HCT116 (cell line): ENCODE measurements at regions not wholly inside any gene's neighbourhood (a gene's known extent, or its start where the extent isn't known, plus 50 kb on each side); places are given as distances from the start of the nearest gene placed in this dataset.

Experiments used
- ATAC-seq: fragments of 200-7000 bp; cut with Tn5 transposase; 2 replicates; pipeline ENCODE4 v1.9.1; 2020; ENCODE audit warnings: mild to moderate bottlenecking, moderate library complexity
- BruUV-seq: library from RNA; stranded (reverse); fragments of 400-500 nt; replicated peaks from 2 replicates; lab custom pipeline; 2021; lab: Mats Ljungman, UMichigan
- CTCF ChIA-PET: fragments of 300-600 bp; sonication (Branson Sonifier 250); formaldehyde crosslinking; loops from one replicate; lab custom pipeline; 2021; ENCODE audit warnings: antibody characterized with exemption; lab: Charles Lee
- POLR2A ChIA-PET: fragments of 300-600, 350-600 bp; sonication (Branson Sonifier 250); formaldehyde crosslinking; loops from one replicate; lab custom pipeline; 2021; ENCODE audit warnings: antibody characterized with exemption; lab: Charles Lee
- RAD21 ChIA-PET, 2 experiments: fragments of 300-600 bp; sonication (Branson Sonifier 250); formaldehyde crosslinking; loops; one replicate each; lab custom pipeline; 2023; ENCODE audit warnings: low total read pairs in 2 of 2; ENCODE audit not compliant: uncharacterized antibody in 2 of 2, unreplicated experiment in 2 of 2, low non-redundant PET in 1 of 2; lab: Charles Lee
- DNase-seq: peaks from one replicate; pipeline ENCODE4 v3.0.0-alpha.2; 2010; ENCODE audit warnings: low read depth, low spot score
- H2AFZ ChIP-seq: fragments of 200-600 bp; shearing (Covaris generic), sonication (generic); 2 replicates; pipeline ENCODE4 v1.6.1; 2017; ENCODE audit warnings: low read depth, mixed run types, mixed read lengths, antibody characterized with exemption, low read length; ENCODE audit not compliant: poor library complexity, severe bottlenecking
- H3K27ac ChIP-seq: 2 replicates; pipeline ENCODE4 v1.5.1; 2012; ENCODE audit warnings: low read depth, low read length
- H3K27me3 ChIP-seq: fragments of 200-600 bp; sonication (generic); 2 replicates; pipeline ENCODE4 v1.6.1; 2016; ENCODE audit warnings: mixed run types, low read length, mixed read lengths; ENCODE audit not compliant: insufficient read depth
- H3K36me3 ChIP-seq, 2 experiments: fragments of 200-500 bp in 1 of 2; fragments of 200-600 bp in 1 of 2; sonication (Bioruptor generic) in 1 of 2; sonication (generic) in 1 of 2; 2 replicates each; pipeline versions ENCODE4 v1.5.1 to v1.6.1; 2014 to 2016; ENCODE audit warnings: low read length in 2 of 2, inconsistent platforms in 1 of 2, mixed read lengths in 1 of 2, mixed run types in 1 of 2; ENCODE audit not compliant: insufficient read depth in 2 of 2, control insufficient read depth in 1 of 2
- H3K4me1 ChIP-seq, 2 experiments: fragments of 200-600 bp in 1 of 2; sonication (generic) in 1 of 2; 2 replicates each; pipeline versions ENCODE4 v1.5.1 to v1.6.1; 2012 to 2017; ENCODE audit warnings: low read length in 2 of 2, inconsistent platforms in 1 of 2, mild to moderate bottlenecking in 1 of 2, mixed read lengths in 1 of 2, mixed run types in 1 of 2, moderate library complexity in 1 of 2; ENCODE audit not compliant: insufficient read depth in 2 of 2, control insufficient read depth in 1 of 2
- H3K4me2 ChIP-seq: fragments of 200-600 bp; sonication (generic); 2 replicates; pipeline ENCODE4 v1.6.1; 2017; ENCODE audit warnings: mixed run types, low read length, mixed read lengths
- H3K4me3 ChIP-seq, 2 experiments: fragments of 200-600 bp in 1 of 2; sonication (generic) in 1 of 2; replicated peaks in 1 of 2; 2 replicates each; pipeline ENCODE4 v1.5.1; 2011 to 2016; ENCODE audit warnings: low read length in 2 of 2, control low read depth in 1 of 2, low read depth in 1 of 2, mild to moderate bottlenecking in 1 of 2, mixed read lengths in 1 of 2, mixed run types in 1 of 2
- H3K79me2 ChIP-seq: fragments of 200-600 bp; sonication (generic); 2 replicates; pipeline ENCODE4 v1.6.1; 2017; ENCODE audit warnings: mild to moderate bottlenecking, mixed run types, low read length, moderate library complexity, mixed read lengths; ENCODE audit not compliant: insufficient read depth
- H3K9ac ChIP-seq: fragments of 200-600 bp; sonication (generic); 2 replicates; pipeline ENCODE4 v1.6.1; 2016; ENCODE audit warnings: low read length, mixed read lengths
- H3K9me2 ChIP-seq: fragments of 200-600 bp; sonication (generic), shearing (Covaris generic); 2 replicates; pipeline ENCODE4 v1.6.1; 2017; ENCODE audit warnings: mixed run types, mild to moderate bottlenecking, moderate library complexity; ENCODE audit not compliant: insufficient read depth
- H3K9me3 ChIP-seq, 2 experiments: fragments of 200-500 bp in 1 of 2; fragments of 200-600 bp in 1 of 2; sonication (Bioruptor generic) in 1 of 2; sonication (generic) in 1 of 2; 2 replicates each; pipeline ENCODE4 v1.6.1; 2014 to 2017; ENCODE audit warnings: low read length in 2 of 2, mixed read lengths in 2 of 2, inconsistent platforms in 1 of 2, low read depth in 1 of 2, mild to moderate bottlenecking in 1 of 2, mixed run types in 1 of 2, moderate library complexity in 1 of 2; ENCODE audit not compliant: control insufficient read depth in 1 of 2, insufficient read depth in 1 of 2
- H4K20me1 ChIP-seq: fragments of 200-600 bp; sonication (generic), shearing (Covaris generic); 2 replicates; pipeline ENCODE4 v1.6.1; 2017; ENCODE audit warnings: mixed run types, mild to moderate bottlenecking, moderate library complexity; ENCODE audit not compliant: insufficient read depth
- EZH2 ChIP-seq: fragments of 200-600 bp; sonication (generic); IDR thresholded peaks from 2 replicates; pipeline ENCODE4 v1.6.1; 2017; ENCODE audit warnings: antibody characterized with exemption, mixed run types
- EZH2phosphoT487 ChIP-seq: fragments of 200-600 bp; IDR thresholded peaks from 2 replicates; pipeline ENCODE4 v1.6.1; 2018; ENCODE audit warnings: antibody characterized with exemption, borderline replicate concordance
- FOSL1 ChIP-seq: IDR thresholded peaks from 2 replicates; pipeline ENCODE4 v1.6.1; 2012; ENCODE audit warnings: low read depth
- MAX ChIP-seq: IDR thresholded peaks from 2 replicates; pipeline ENCODE4 v1.6.1; 2012
- RAD21 ChIP-seq: IDR thresholded peaks from 2 replicates; pipeline ENCODE4 v1.6.1; 2012; ENCODE audit warnings: low read depth, mild to moderate bottlenecking
- SIN3A ChIP-seq: IDR thresholded peaks from 2 replicates; pipeline ENCODE4 v1.6.1; 2012; ENCODE audit warnings: low read depth
- SRF ChIP-seq: IDR thresholded peaks from 2 replicates; pipeline ENCODE4 v1.6.1; 2012; ENCODE audit warnings: low read depth
- TCF7L2 ChIP-seq: IDR thresholded peaks from 2 replicates; pipeline ENCODE4 v1.7.0; 2011; ENCODE audit warnings: borderline replicate concordance, inconsistent platforms; ENCODE audit not compliant: insufficient read depth, insufficient read length; ENCODE audit errors: extremely low read depth
- ZFX ChIP-seq: fragments of 450-650 bp; IDR thresholded peaks from 2 replicates; pipeline ENCODE4 v1.6.1; 2017
- intact Hi-C: fragments of 100-400 bp; cut with micrococcal nuclease; formaldehyde crosslinking; loops from 2 replicates; pipeline ENCODE4 v1.10.0; 2022
- TF ChIP-seq, protein P1 (sequence below): IDR thresholded peaks from 2 replicates; pipeline ENCODE4 v1.6.1; 2012; ENCODE audit warnings: low read depth

- DNase-seq: no peak
- Histone ChIP-seq H3K9me3 (no peaks in the 10 kb centered on the region), H3K27me3 (no peaks in the 10 kb centered on the region; the same call in 1 of the 2 replicates), H3K4me3 (no peak overlapping the region), H3K79me2 (no peaks in the 10 kb centered on the region), H3K9me2 (no peaks in the 10 kb centered on the region), H3K36me3 (no peaks in the 10 kb centered on the region), H3K4me2 (no peak overlapping the region), H3K9ac (no peak overlapping the region), H4K20me1 (no peaks in the 10 kb centered on the region), H3K27ac (no peak overlapping the region), H2AFZ (no peak overlapping the region), H3K4me1 (no peaks in the 10 kb centered on the region; a peak in 1 of 4 replicates)
- no TSS peak for BruUV-seq
- ChIA-PET CTCF (no interaction called here), POLR2A (no interaction called here), RAD21 (no interaction called here)
- intact Hi-C loops: no loop called here
- TF ChIP-seq, protein P1, sequence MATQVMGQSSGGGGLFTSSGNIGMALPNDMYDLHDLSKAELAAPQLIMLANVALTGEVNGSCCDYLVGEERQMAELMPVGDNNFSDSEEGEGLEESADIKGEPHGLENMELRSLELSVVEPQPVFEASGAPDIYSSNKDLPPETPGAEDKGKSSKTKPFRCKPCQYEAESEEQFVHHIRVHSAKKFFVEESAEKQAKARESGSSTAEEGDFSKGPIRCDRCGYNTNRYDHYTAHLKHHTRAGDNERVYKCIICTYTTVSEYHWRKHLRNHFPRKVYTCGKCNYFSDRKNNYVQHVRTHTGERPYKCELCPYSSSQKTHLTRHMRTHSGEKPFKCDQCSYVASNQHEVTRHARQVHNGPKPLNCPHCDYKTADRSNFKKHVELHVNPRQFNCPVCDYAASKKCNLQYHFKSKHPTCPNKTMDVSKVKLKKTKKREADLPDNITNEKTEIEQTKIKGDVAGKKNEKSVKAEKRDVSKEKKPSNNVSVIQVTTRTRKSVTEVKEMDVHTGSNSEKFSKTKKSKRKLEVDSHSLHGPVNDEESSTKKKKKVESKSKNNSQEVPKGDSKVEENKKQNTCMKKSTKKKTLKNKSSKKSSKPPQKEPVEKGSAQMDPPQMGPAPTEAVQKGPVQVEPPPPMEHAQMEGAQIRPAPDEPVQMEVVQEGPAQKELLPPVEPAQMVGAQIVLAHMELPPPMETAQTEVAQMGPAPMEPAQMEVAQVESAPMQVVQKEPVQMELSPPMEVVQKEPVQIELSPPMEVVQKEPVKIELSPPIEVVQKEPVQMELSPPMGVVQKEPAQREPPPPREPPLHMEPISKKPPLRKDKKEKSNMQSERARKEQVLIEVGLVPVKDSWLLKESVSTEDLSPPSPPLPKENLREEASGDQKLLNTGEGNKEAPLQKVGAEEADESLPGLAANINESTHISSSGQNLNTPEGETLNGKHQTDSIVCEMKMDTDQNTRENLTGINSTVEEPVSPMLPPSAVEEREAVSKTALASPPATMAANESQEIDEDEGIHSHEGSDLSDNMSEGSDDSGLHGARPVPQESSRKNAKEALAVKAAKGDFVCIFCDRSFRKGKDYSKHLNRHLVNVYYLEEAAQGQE: no peak
- TF ChIP-seq SRF (no peak), EZH2 (no peak), EZH2phosphoT487 (no peak), TCF7L2 (no peak), SIN3A (no peak), FOSL1 (no peak), ZFX (no peak), MAX (no peak), RAD21 (no peak)
- no peak for ATAC-seq
Measured at GRCh38 chr6:159494586-159494972, 198.5 kb downstream of the SOD2 start.
